SK-N-SH (cell line): ENCODE measurements at regions not wholly inside any gene's neighbourhood (a gene's known extent, or its start where the extent isn't known, plus 50 kb on each side); places are given as distances from the start of the nearest gene placed in this dataset.

Experiments used
- CTCF ChIP-seq: fragments of 200-600 bp; sonication (generic); IDR thresholded peaks from 2 replicates; pipeline ENCODE4 v1.6.1; 2017; ENCODE audit warnings: antibody characterized with exemption, mild to moderate bottlenecking, moderate library complexity
- ELF1 ChIP-seq: IDR thresholded peaks from 2 replicates; pipeline ENCODE4 v1.4.0; 2012
- EP300 ChIP-seq, 2 experiments: IDR thresholded peaks; 2 replicates each; pipeline versions ENCODE4 v1.4.0 to v1.6.1; 2012; ENCODE audit warnings: borderline replicate concordance in 1 of 2, low read depth in 1 of 2, low read length in 1 of 2
- FOXJ3 ChIP-seq: sonication (generic); formaldehyde crosslinking; IDR thresholded peaks from 2 replicates; pipeline ENCODE4 v1.5.1; 2020; ENCODE audit warnings: mild to moderate bottlenecking, missing genetic modification reagents
- FOXM1 ChIP-seq: IDR thresholded peaks from 2 replicates; pipeline ENCODE4 v1.4.0; 2012; ENCODE audit warnings: low read depth, mild to moderate bottlenecking
- GABPA ChIP-seq: IDR thresholded peaks from 2 replicates; pipeline ENCODE4 v1.4.0; 2012; ENCODE audit warnings: low read depth, mild to moderate bottlenecking
- IRF3 ChIP-seq: fragments of 150-350 bp; IDR thresholded peaks from 2 replicates; pipeline ENCODE4 v1.6.1; 2016; ENCODE audit warnings: mild to moderate bottlenecking, low read depth, low read length
- MAX ChIP-seq: IDR thresholded peaks from 2 replicates; pipeline ENCODE4 v1.4.0; 2012; ENCODE audit warnings: low read depth
- MEF2A ChIP-seq: IDR thresholded peaks from 2 replicates; pipeline ENCODE4 v1.4.0; 2012; ENCODE audit warnings: low read depth, borderline replicate concordance
- POLR2AphosphoS5 ChIP-seq: IDR thresholded peaks from 2 replicates; pipeline ENCODE4 v1.6.1; 2012; ENCODE audit warnings: low read depth, low read length
- RAD21 ChIP-seq: IDR thresholded peaks from 2 replicates; pipeline ENCODE4 v1.6.1; 2012; ENCODE audit warnings: mild to moderate bottlenecking, low read length
- TEAD4 ChIP-seq: IDR thresholded peaks from 2 replicates; pipeline ENCODE4 v1.4.0; 2012; ENCODE audit warnings: mild to moderate bottlenecking, borderline replicate concordance; ENCODE audit not compliant: insufficient read depth

- no peak for TF ChIP-seq CTCF
- TF ChIP-seq POLR2AphosphoS5, result no peak
- TF ChIP-seq MAX, result no peak
- TF ChIP-seq RAD21, result no peak
- TF ChIP-seq MEF2A, result no peak
- no peak for TF ChIP-seq GABPA
- no peak for TF ChIP-seq IRF3
- no peak for TF ChIP-seq ELF1
- no peak for TF ChIP-seq FOXM1
- TF ChIP-seq TEAD4, result no peak
- TF ChIP-seq FOXJ3, result no peak
- TF ChIP-seq EP300 (IDR thresholded peaks at IDR 0.05; ENCODE audit: borderline replicate concordance in 1 of 2, low read depth in 1 of 2, low read length in 1 of 2), result no peak
Observed at GRCh38 chr9:27655441-27655840, 82.2 kb upstream of the C9orf72 start.
